ENCODE measurements at regions not wholly inside any gene's neighbourhood (a gene's known extent, or its start where the extent isn't known, plus 50 kb on each side); places are given as distances from the start of the nearest gene placed in this dataset.

DNA sequence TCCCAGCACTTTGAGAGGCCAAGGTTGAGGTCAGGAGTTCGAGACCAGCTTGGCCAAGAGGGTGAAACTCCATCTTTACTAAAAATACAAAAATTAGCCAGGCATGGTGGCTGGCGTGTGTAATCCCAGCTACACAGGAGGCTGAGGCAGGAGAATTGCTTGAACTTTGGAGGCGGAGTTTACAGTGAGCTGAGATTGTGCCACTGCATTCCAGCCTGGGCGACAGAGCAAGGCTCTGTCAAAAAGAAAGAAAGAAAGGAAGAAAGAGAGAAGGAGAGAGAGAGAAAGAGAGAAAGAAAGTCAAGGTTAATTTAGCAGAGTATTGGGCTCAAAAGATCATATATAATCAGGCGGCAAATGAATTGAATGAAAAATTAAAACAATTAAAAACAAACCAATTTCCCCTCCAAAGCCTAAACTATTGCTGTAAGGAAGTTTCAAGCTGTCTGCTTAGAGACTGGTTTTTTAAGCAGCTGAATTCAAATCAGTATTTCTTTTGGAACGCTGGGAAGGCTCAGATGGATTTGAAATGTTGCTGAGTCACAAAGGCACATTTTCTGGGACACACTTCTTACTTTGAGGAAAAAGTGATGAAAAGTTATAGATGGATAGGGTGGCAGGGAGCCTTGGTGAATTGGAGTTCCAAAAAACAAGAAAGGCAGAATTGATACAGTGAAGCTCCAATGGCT is 81.3 kb upstream of the BHLHE40 start:
- TF ChIP-seq ISL1 (CRISPR knock-in tag; IDR thresholded peaks at IDR 0.05) (no peak), ARNTL (CRISPR knock-in tag; IDR thresholded peaks at IDR 0.05; ENCODE audit: borderline replicate concordance, low read depth) (no peak), GLIS3 (CRISPR knock-in tag; IDR thresholded peaks at IDR 0.05) (no peak), RARB (CRISPR knock-in tag; IDR thresholded peaks at IDR 0.05) (no peak)
- TF ChIP-seq, protein P1, sequence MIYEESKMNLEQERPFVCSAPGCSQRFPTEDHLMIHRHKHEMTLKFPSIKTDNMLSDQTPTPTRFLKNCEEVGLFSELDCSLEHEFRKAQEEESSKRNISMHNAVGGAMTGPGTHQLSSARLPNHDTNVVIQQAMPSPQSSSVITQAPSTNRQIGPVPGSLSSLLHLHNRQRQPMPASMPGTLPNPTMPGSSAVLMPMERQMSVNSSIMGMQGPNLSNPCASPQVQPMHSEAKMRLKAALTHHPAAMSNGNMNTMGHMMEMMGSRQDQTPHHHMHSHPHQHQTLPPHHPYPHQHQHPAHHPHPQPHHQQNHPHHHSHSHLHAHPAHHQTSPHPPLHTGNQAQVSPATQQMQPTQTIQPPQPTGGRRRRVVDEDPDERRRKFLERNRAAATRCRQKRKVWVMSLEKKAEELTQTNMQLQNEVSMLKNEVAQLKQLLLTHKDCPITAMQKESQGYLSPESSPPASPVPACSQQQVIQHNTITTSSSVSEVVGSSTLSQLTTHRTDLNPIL (CRISPR knock-in tag; IDR thresholded peaks at IDR 0.05; ENCODE audit: low read depth): no peak
